HEK293T (cell line): ENCODE measurements at regions not wholly inside any gene's neighbourhood (a gene's known extent, or its start where the extent isn't known, plus 50 kb on each side); places are given as distances from the start of the nearest gene placed in this dataset.

Source experiments
- FOXK2 ChIP-seq: fragments of 450-650 bp; IDR thresholded peaks from 2 replicates; pipeline ENCODE4 v1.6.1; 2016; ENCODE audit warnings: mild to moderate bottlenecking
- FOXM1 ChIP-seq: fragments of 450-650 bp; IDR thresholded peaks from 2 replicates; pipeline ENCODE4 v1.6.1; 2017; ENCODE audit warnings: mild to moderate bottlenecking, borderline replicate concordance
- HDGF ChIP-seq: fragments of 450-650 bp; IDR thresholded peaks from 2 replicates; pipeline ENCODE4 v1.6.1; 2017; ENCODE audit warnings: antibody characterized with exemption, borderline replicate concordance
- PKNOX1 ChIP-seq: fragments of 450-650 bp; IDR thresholded peaks from 2 replicates; pipeline ENCODE4 v1.6.1; 2016
- SP1 ChIP-seq: fragments of 450-650 bp; IDR thresholded peaks from 2 replicates; pipeline ENCODE4 v1.6.1; 2017
- TARDBP ChIP-seq: fragments of 450-650 bp; IDR thresholded peaks from 2 replicates; pipeline ENCODE4 v1.6.1; 2016

DNA sequence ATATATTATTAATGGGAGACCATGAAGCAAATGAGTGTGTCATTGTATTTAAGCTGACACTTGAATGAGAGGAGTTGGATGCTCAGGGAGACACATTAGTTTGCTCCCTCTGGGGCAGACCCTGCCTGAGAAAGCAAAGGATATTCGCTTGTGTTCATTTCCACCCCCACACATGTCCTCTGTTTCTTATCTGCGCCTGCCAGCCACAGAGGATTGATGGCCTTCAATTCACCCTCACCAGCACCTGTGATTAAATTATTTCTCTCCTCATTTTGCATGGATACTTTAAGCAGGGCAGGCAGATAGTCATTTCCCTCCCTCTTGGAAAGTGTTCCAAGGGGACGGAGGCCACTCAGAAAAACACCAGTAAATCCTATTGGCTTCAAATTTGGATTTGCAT lies 185.2 kb upstream of the GMDS start:
- TF ChIP-seq HDGF (no peak), PKNOX1 (no peak), SP1 (no peak), FOXK2 (no peak), TARDBP (no peak), FOXM1 (no peak)
